Testis (tissue), 2 donors: ENCODE measurements at regions not wholly inside any gene's neighbourhood (a gene's known extent, or its start where the extent isn't known, plus 50 kb on each side); places are given as distances from the start of the nearest gene placed in this dataset.

Experiments used
- POLR2A ChIP-seq: fragments of 450-650 bp; IDR thresholded peaks from one replicate; pipeline ENCODE4 v1.6.1; 2017; ENCODE audit warnings: antibody characterized with exemption, mild to moderate bottlenecking, moderate library complexity
- TF ChIP-seq, protein P1 (sequence below), 3 experiments: fragments of 450-650 bp in 2 of 3; fragments of 200-600 bp in 1 of 3; sonication (generic) in 1 of 3; IDR thresholded peaks; one replicate each; pipeline ENCODE4 v1.5.1; 2016 to 2019; ENCODE audit warnings: antibody characterized with exemption in 3 of 3, mild to moderate bottlenecking in 2 of 3, moderate library complexity in 1 of 3

DNA sequence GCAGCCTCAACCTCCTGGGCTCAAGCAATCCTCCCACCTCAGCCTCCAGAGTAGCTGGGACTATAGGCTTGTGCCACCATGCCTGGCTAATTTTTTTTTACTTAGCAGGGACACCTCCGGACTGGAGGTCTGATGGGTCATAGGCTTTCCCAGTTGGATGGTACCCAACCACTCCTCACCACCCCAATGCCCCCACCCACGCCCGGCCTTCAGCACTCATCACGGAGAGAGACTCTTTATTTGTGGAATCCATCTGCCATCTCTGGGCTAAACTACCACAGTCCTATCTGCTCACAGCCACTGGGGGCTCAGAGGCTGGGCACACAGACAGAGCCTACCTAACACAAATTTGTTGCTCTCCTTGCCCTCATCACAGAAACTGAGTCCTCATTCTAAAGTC, 58.3 kb upstream of the STXBP1 start:
- TF ChIP-seq POLR2A, result no peak
- TF ChIP-seq, protein P1, sequence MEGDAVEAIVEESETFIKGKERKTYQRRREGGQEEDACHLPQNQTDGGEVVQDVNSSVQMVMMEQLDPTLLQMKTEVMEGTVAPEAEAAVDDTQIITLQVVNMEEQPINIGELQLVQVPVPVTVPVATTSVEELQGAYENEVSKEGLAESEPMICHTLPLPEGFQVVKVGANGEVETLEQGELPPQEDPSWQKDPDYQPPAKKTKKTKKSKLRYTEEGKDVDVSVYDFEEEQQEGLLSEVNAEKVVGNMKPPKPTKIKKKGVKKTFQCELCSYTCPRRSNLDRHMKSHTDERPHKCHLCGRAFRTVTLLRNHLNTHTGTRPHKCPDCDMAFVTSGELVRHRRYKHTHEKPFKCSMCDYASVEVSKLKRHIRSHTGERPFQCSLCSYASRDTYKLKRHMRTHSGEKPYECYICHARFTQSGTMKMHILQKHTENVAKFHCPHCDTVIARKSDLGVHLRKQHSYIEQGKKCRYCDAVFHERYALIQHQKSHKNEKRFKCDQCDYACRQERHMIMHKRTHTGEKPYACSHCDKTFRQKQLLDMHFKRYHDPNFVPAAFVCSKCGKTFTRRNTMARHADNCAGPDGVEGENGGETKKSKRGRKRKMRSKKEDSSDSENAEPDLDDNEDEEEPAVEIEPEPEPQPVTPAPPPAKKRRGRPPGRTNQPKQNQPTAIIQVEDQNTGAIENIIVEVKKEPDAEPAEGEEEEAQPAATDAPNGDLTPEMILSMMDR (IDR thresholded peaks at IDR 0.05), result no peak
